HEK293 (cell line): ENCODE measurements at regions not wholly inside any gene's neighbourhood (a gene's known extent, or its start where the extent isn't known, plus 50 kb on each side); places are given as distances from the start of the nearest gene placed in this dataset.

Experiments
- CTCF ChIA-PET: fragments of 350-600 bp; formaldehyde crosslinking; extraction: SDS; loops from one replicate; lab custom pipeline; 2021; ENCODE audit warnings: antibody characterized with exemption; lab: Yijun Ruan, JAX
- POLR2A ChIA-PET: fragments of 300-600 bp; formaldehyde crosslinking; extraction: SDS; loops from one replicate; lab custom pipeline; 2020; ENCODE audit warnings: antibody characterized with exemption, inconsistent platforms; lab: Yijun Ruan, JAX
- H3K27ac ChIP-seq: fragments of 200-500 bp; sonication (Bioruptor generic); 2 replicates; pipeline ENCODE4 v1.5.1; 2014; ENCODE audit warnings: low read depth, low read length, control low read depth, inconsistent platforms; ENCODE audit errors: extremely low read depth
- H3K36me3 ChIP-seq, 2 experiments: fragments of 200-500 bp in 1 of 2; sonication (Bioruptor generic) in 1 of 2; 1 replicate in 1 of 2; 2 replicates in 1 of 2; pipeline ENCODE4 v1.5.1; 2014 to 2017; ENCODE audit warnings: inconsistent platforms in 2 of 2, low read length in 2 of 2; ENCODE audit not compliant: control insufficient read depth in 2 of 2, insufficient read depth in 1 of 2
- H3K4me1 ChIP-seq: fragments of 200-500 bp; sonication (Bioruptor generic); 2 replicates; pipeline ENCODE4 v1.5.1; 2014; ENCODE audit warnings: mild to moderate bottlenecking, low read length, inconsistent platforms; ENCODE audit not compliant: control insufficient read depth, insufficient read depth
- H3K4me3 ChIP-seq: 2 replicates; pipeline ENCODE4 v1.5.1; 2011; ENCODE audit warnings: low read depth, mild to moderate bottlenecking, control low read depth, low read length, moderate library complexity
- H3K9me3 ChIP-seq: fragments of 200-500 bp; sonication (Bioruptor generic); 2 replicates; pipeline ENCODE4 v1.5.1; 2014; ENCODE audit warnings: low read depth, low read length, inconsistent platforms; ENCODE audit not compliant: control insufficient read depth, insufficient read depth
- BCL11A ChIP-seq: fragments of 450-650 bp; formaldehyde crosslinking; IDR thresholded peaks from 2 replicates; pipeline ENCODE4 v1.5.1; 2016; ENCODE audit warnings: low read depth, missing biosample characterization, missing genetic modification characterization
- FEZF1 ChIP-seq: fragments of 450-650 bp; formaldehyde crosslinking; IDR thresholded peaks from 2 replicates; pipeline ENCODE4 v1.5.1; 2016; ENCODE audit warnings: missing biosample characterization, missing genetic modification characterization
- GLI2 ChIP-seq: fragments of 450-650 bp; formaldehyde crosslinking; IDR thresholded peaks from 2 replicates; pipeline ENCODE4; 2017; ENCODE audit warnings: missing biosample characterization, missing genetic modification characterization, low read depth, borderline replicate concordance
- HOXC10 ChIP-seq: sonication (generic); formaldehyde crosslinking; IDR thresholded peaks from 2 replicates; pipeline ENCODE4 v1.8.1; 2023; ENCODE audit warnings: mild to moderate bottlenecking, missing genetic modification reagents
- HOXD13 ChIP-seq: sonication (generic); formaldehyde crosslinking; IDR thresholded peaks from 2 replicates; pipeline ENCODE4 v1.8.0; 2022; ENCODE audit warnings: missing genetic modification reagents, borderline replicate concordance
- IKZF3 ChIP-seq: fragments of 450-650 bp; IDR thresholded peaks from 2 replicates; pipeline ENCODE4 v1.5.0; 2018; ENCODE audit warnings: missing biosample characterization, mild to moderate bottlenecking, missing genetic modification characterization, moderate library complexity
- REPIN1 ChIP-seq: fragments of 450-650 bp; formaldehyde crosslinking; IDR thresholded peaks from 2 replicates; pipeline ENCODE4 v1.5.1; 2017; ENCODE audit warnings: missing biosample characterization, missing genetic modification characterization, low read depth
- SCRT2 ChIP-seq: fragments of 450-650 bp; formaldehyde crosslinking; IDR thresholded peaks from 2 replicates; pipeline ENCODE4 v1.5.1; 2016; ENCODE audit warnings: missing biosample characterization, missing genetic modification characterization
- SP3 ChIP-seq: fragments of 450-650 bp; formaldehyde crosslinking; IDR thresholded peaks from 2 replicates; pipeline ENCODE4 v1.5.1; 2016; ENCODE audit warnings: missing biosample characterization, missing genetic modification characterization
- ZNF10 ChIP-seq: fragments of 450-650 bp; formaldehyde crosslinking; IDR thresholded peaks from 2 replicates; pipeline ENCODE4 v1.5.1; 2017; ENCODE audit warnings: missing biosample characterization, missing genetic modification characterization
- ZNF155 ChIP-seq: fragments of 450-650 bp; formaldehyde crosslinking; IDR thresholded peaks from 2 replicates; pipeline ENCODE4 v1.5.1; 2016; ENCODE audit warnings: missing biosample characterization, missing genetic modification characterization
- ZNF169 ChIP-seq: fragments of 450-650 bp; formaldehyde crosslinking; IDR thresholded peaks from 2 replicates; pipeline ENCODE4 v1.5.1; 2016; ENCODE audit warnings: missing biosample characterization, missing genetic modification characterization
- ZNF221 ChIP-seq: fragments of 450-650 bp; formaldehyde crosslinking; IDR thresholded peaks from 2 replicates; pipeline ENCODE4 v1.5.1; 2017; ENCODE audit warnings: missing biosample characterization, missing genetic modification characterization, borderline replicate concordance
- ZNF239 ChIP-seq: fragments of 450-650 bp; formaldehyde crosslinking; IDR thresholded peaks from 2 replicates; pipeline ENCODE4 v1.5.1; 2016; ENCODE audit warnings: missing biosample characterization, missing genetic modification characterization
- ZNF274 ChIP-seq, 2 experiments: fragments of 200-500 bp in 1 of 2; fragments of 450-650 bp in 1 of 2; sonication (Bioruptor generic) in 1 of 2; formaldehyde crosslinking in 1 of 2; IDR thresholded peaks; 2 replicates each; pipeline versions ENCODE4 v1.5.1 to v1.6.1; 2014 to 2016; ENCODE audit warnings: borderline replicate concordance in 1 of 2, inconsistent platforms in 1 of 2, low read length in 1 of 2, missing biosample characterization in 1 of 2, missing genetic modification characterization in 1 of 2
- ZNF292 ChIP-seq: fragments of 450-650 bp; formaldehyde crosslinking; IDR thresholded peaks from 2 replicates; pipeline ENCODE4 v1.5.1; 2016; ENCODE audit warnings: low read depth, missing biosample characterization, missing genetic modification characterization, borderline replicate concordance
- ZNF37A ChIP-seq: fragments of 450-650 bp; IDR thresholded peaks from 2 replicates; pipeline ENCODE4 v1.5.1; 2018; ENCODE audit warnings: missing biosample characterization, missing genetic modification characterization
- ZNF501 ChIP-seq: fragments of 450-650 bp; formaldehyde crosslinking; IDR thresholded peaks from 2 replicates; pipeline ENCODE4 v1.5.1; 2016; ENCODE audit warnings: missing biosample characterization, missing genetic modification characterization
- ZNF623 ChIP-seq: fragments of 450-650 bp; formaldehyde crosslinking; IDR thresholded peaks from 2 replicates; pipeline ENCODE4 v1.5.1; 2016; ENCODE audit warnings: missing biosample characterization, missing genetic modification characterization
- ZNF626 ChIP-seq: fragments of 450-650 bp; sonication (Bioruptor Pico); formaldehyde crosslinking; IDR thresholded peaks from 2 replicates; pipeline ENCODE4 v1.5.1; 2018; ENCODE audit warnings: missing biosample characterization, missing genetic modification characterization, inconsistent platforms
- ZNF701 ChIP-seq: fragments of 450-650 bp; formaldehyde crosslinking; IDR thresholded peaks from 2 replicates; pipeline ENCODE4 v1.5.1; 2016; ENCODE audit warnings: missing biosample characterization, missing genetic modification characterization
- ZNF707 ChIP-seq: fragments of 450-650 bp; formaldehyde crosslinking; IDR thresholded peaks from 2 replicates; pipeline ENCODE4 v1.5.1; 2016; ENCODE audit warnings: missing biosample characterization, missing genetic modification characterization
- ZNF785 ChIP-seq: fragments of 450-650 bp; formaldehyde crosslinking; IDR thresholded peaks from 2 replicates; pipeline ENCODE4 v1.5.1; 2016; ENCODE audit warnings: missing biosample characterization, missing genetic modification characterization
- ZNF792 ChIP-seq: fragments of 450-650 bp; formaldehyde crosslinking; IDR thresholded peaks from 2 replicates; pipeline ENCODE4 v1.5.1; 2016; ENCODE audit warnings: missing biosample characterization, missing genetic modification characterization
- ZNF837 ChIP-seq: fragments of 450-650 bp; formaldehyde crosslinking; IDR thresholded peaks from 2 replicates; pipeline ENCODE4 v1.5.1; 2016; ENCODE audit warnings: missing biosample characterization, missing genetic modification characterization
- TF ChIP-seq, protein P1 (sequence below): fragments of 450-650 bp; formaldehyde crosslinking; IDR thresholded peaks from 2 replicates; pipeline ENCODE4 v1.5.1; 2016; ENCODE audit warnings: missing biosample characterization, missing genetic modification characterization
- TF ChIP-seq, protein P2 (sequence below): fragments of 450-650 bp; formaldehyde crosslinking; IDR thresholded peaks from 2 replicates; pipeline ENCODE4 v1.5.1; 2016; ENCODE audit warnings: missing biosample characterization, missing genetic modification characterization
- TF ChIP-seq, protein P3 (sequence below): fragments of 450-650 bp; formaldehyde crosslinking; IDR thresholded peaks from 2 replicates; pipeline ENCODE4 v1.5.1; 2016; ENCODE audit warnings: missing biosample characterization, missing genetic modification characterization
- TF ChIP-seq, protein P4 (sequence below): fragments of 450-650 bp; formaldehyde crosslinking; optimal IDR thresholded peaks from 2 replicates; pipeline ENCODE3; 2016; ENCODE audit warnings: missing biosample characterization, mild to moderate bottlenecking, missing genetic modification characterization
- TF ChIP-seq, protein P5 (sequence below): fragments of 450-650 bp; formaldehyde crosslinking; IDR thresholded peaks from 2 replicates; pipeline ENCODE4 v1.5.1; 2016; ENCODE audit warnings: missing biosample characterization, missing genetic modification characterization

DNA sequence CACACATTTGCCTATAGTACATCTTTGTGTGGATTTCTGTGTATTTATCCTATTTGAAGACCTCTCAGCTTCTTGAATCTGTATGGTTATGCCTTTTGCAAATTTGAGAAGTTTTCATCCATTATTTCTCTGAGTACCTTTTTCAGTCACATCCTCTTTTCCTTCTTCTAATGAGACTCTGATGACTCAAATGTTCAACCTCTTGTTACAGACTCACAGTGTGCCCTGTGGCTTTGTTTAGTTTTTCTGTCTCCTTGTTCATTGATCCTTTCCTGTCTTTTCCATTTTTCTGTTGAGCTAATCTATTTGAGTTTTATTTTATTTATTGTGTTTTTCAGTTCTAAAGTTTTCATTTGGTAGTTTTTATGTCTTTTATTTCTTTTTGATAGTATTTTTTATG, 87.0 kb upstream of the LRP1B start:
- no peaks in the 10 kb centered on the region for H3K9me3 ChIP-seq
- TF ChIP-seq, protein P1, sequence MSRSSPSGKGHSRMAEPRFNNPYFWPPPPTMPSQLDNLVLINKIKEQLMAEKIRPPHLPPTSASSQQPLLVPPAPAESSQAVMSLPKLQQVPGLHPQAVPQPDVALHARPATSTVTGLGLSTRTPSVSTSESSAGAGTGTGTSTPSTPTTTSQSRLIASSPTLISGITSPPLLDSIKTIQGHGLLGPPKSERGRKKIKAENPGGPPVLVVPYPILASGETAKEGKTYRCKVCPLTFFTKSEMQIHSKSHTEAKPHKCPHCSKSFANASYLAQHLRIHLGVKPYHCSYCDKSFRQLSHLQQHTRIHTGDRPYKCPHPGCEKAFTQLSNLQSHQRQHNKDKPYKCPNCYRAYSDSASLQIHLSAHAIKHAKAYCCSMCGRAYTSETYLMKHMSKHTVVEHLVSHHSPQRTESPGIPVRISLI (tag by site-specific recombination) = no peak
- TF ChIP-seq ZNF707 (tag by site-specific recombination) (no peak), SCRT2 (tag by site-specific recombination) (no peak), ZNF792 (no peak), ZNF221 (no peak), FEZF1 (tag by site-specific recombination) (no peak), HOXD13 (CRISPR knock-in tag) (no peak), SP3 (tag by site-specific recombination) (no peak), ZNF501 (no peak), HOXC10 (no peak), REPIN1 (tag by site-specific recombination) (no peak), ZNF10 (no peak), ZNF37A (tag by site-specific recombination) (no peak), ZNF701 (tag by site-specific recombination) (no peak), BCL11A (tag by site-specific recombination) (no peak), ZNF292 (no peak)
- TF ChIP-seq, protein P2, sequence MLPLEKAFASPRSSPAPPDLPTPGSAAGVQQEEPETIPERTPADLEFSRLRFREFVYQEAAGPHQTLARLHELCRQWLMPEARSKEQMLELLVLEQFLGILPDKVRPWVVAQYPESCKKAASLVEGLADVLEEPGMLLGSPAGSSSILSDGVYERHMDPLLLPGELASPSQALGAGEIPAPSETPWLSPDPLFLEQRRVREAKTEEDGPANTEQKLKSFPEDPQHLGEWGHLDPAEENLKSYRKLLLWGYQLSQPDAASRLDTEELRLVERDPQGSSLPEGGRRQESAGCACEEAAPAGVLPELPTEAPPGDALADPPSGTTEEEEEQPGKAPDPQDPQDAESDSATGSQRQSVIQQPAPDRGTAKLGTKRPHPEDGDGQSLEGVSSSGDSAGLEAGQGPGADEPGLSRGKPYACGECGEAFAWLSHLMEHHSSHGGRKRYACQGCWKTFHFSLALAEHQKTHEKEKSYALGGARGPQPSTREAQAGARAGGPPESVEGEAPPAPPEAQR (tag by site-specific recombination) = no peak
- TF ChIP-seq, protein P3, sequence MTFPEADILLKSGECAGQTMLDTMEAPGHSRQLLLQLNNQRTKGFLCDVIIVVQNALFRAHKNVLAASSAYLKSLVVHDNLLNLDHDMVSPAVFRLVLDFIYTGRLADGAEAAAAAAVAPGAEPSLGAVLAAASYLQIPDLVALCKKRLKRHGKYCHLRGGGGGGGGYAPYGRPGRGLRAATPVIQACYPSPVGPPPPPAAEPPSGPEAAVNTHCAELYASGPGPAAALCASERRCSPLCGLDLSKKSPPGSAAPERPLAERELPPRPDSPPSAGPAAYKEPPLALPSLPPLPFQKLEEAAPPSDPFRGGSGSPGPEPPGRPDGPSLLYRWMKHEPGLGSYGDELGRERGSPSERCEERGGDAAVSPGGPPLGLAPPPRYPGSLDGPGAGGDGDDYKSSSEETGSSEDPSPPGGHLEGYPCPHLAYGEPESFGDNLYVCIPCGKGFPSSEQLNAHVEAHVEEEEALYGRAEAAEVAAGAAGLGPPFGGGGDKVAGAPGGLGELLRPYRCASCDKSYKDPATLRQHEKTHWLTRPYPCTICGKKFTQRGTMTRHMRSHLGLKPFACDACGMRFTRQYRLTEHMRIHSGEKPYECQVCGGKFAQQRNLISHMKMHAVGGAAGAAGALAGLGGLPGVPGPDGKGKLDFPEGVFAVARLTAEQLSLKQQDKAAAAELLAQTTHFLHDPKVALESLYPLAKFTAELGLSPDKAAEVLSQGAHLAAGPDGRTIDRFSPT (tag by site-specific recombination) = no peak
- TF ChIP-seq, protein P4, sequence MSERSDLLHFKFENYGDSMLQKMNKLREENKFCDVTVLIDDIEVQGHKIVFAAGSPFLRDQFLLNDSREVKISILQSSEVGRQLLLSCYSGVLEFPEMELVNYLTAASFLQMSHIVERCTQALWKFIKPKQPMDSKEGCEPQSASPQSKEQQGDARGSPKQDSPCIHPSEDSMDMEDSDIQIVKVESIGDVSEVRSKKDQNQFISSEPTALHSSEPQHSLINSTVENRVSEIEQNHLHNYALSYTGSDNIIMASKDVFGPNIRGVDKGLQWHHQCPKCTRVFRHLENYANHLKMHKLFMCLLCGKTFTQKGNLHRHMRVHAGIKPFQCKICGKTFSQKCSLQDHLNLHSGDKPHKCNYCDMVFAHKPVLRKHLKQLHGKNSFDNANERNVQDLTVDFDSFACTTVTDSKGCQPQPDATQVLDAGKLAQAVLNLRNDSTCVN (tag by site-specific recombination) = no peak
- TF ChIP-seq, all 188 proteins: peak for 0
- H3K4me1 ChIP-seq = no peaks in the 10 kb centered on the region; the same call in 1 of the 2 replicates
- no peak overlapping the region for H3K27ac ChIP-seq
- ChIA-PET CTCF (no interaction called here), POLR2A (no interaction called here)
- H3K4me3 ChIP-seq = no peak overlapping the region
- no peaks in the 10 kb centered on the region for H3K36me3 ChIP-seq

DNA sequence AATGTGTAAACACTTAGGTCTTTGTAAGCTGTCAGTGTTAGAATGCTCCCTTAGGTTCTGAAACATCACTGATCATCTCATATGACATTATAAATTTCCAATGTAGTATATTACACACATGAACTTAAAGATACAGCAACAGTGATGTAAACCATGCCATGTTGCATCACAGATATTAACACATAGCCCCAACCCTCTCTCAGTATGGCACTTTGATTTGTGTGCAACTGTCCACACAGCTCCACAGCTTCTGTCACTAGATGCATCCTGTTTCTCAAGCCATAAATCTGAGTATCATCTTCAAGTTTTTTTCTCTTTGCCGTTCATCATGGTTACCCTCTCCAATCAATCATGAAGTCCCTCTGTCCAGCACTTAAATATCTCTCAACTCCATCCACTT, 69.2 kb upstream of the LRP1B start:
- POLR2A ChIA-PET = no interaction called here
- CTCF ChIA-PET = no interaction called here
- Histone ChIP-seq H3K4me1 (no peaks in the 10 kb centered on the region), H3K9me3 (no peaks in the 10 kb centered on the region), H3K4me3 (no peak overlapping the region), H3K27ac (no peak overlapping the region), H3K36me3 (no peaks in the 10 kb centered on the region)
- TF ChIP-seq ZNF10 (no peak), ZNF623 (tag by site-specific recombination) (no peak), ZNF274 (IDR thresholded peaks at IDR 0.05; ENCODE audit: low read length) (no peak), ZNF274 (tag by site-specific recombination; IDR thresholded peaks at IDR 0.05; ENCODE audit: borderline replicate concordance) (no peak), ZNF155 (tag by site-specific recombination) (no peak), ZNF169 (tag by site-specific recombination) (no peak), IKZF3 (tag by site-specific recombination) (no peak), ZNF626 (tag by site-specific recombination) (no peak), ZNF837 (tag by site-specific recombination) (no peak), ZNF785 (tag by site-specific recombination) (no peak), GLI2 (tag by site-specific recombination) (no peak), ZNF239 (tag by site-specific recombination) (no peak)
- TF ChIP-seq, protein P5, sequence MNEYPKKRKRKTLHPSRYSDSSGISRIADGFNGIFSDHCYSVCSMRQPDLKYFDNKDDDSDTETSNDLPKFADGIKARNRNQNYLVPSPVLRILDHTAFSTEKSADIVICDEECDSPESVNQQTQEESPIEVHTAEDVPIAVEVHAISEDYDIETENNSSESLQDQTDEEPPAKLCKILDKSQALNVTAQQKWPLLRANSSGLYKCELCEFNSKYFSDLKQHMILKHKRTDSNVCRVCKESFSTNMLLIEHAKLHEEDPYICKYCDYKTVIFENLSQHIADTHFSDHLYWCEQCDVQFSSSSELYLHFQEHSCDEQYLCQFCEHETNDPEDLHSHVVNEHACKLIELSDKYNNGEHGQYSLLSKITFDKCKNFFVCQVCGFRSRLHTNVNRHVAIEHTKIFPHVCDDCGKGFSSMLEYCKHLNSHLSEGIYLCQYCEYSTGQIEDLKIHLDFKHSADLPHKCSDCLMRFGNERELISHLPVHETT (tag by site-specific recombination) = no peak
